Epidermal melanocyte (primary cell): ENCODE measurements at regions not wholly inside any gene's neighbourhood (a gene's known extent, or its start where the extent isn't known, plus 50 kb on each side); places are given as distances from the start of the nearest gene placed in this dataset.
A peak's percentile ranks its signal among the peaks of the same experiment; 100 is the strongest.

Experiments used
- DNase-seq: peaks from one replicate; pipeline ENCODE4 v3.0.0; 2011; ENCODE audit warnings: low spot score; ENCODE audit not compliant: insufficient read length

GRCh38 chr2:11043245-11043644 is 112.0 kb upstream of the SLC66A3 start:
- DNase-seq, result no peak

DNA sequence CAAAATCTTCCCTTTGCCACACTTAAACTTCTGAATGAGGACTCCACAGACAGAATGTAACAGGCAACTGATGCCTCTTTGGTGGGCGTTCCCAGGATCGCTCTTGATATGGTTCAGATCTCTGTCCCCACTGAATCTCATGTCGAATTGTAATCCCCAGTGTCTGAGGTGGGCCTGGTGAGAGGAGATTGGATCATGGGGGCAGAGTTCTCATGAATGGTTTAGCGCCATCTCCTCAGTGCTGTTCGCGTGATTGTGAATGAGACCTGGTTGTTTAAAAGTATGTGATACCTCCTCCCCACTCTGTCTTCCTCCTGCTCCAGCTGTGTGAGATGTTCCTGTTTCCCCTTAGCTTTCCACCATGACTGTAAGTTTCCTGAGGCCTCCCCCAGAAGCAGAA is 111.1 kb upstream of the SLC66A3 start:
- no peak for DNase-seq

DNA sequence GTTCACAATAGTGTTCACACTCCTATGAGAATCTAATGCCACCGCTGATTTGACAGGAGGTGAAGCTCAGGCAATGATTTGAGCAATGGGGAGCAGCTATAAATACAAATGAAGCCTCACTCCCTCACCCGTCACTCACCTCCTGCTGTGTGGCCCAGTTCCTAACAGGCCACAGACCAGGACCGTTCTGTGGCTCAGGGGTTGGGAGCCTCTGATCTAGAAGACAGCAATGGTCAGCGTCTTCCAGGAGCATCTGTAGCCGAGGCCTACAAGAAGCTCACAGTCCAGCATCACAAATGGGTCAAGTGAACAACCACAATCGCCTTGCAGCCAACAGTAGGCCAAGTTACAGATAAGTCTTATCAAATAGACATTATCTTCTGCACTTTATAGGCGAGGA is 110.0 kb upstream of the SLC66A3 start:
- no peak for DNase-seq

DNA sequence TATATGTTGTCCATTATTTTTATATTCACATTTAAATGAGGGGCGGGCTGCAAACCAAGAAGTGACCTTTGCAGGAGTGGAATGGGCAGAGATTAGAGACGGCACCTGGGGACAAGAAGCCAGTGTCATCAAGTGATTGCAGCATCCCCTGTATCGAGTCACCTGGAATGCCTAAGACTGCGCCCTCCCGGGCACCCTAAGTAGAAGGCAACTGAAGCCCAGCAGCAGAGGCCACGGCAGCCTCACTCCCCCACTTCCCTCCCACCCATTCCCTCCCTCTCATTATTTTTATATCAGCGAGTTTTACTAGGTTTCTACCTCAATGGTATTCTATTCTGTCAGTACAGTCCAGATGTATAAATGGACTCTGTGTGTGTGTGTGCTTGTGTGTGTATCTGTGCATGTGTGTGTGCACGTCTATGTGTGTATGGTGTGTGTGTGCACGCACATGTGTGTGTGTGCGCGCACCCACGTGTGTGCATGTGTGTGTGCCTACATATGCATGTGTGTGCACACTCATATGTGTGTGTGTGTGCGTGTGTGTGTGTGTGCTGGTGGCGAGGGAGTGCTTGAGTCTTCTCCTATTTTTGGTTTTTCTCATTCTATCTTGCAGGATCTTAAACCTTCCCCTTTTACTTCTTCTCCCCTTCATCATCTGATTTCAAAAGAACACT is 106.8 kb upstream of the SLC66A3 start:
- DNase-seq, result no peak

- no peak for DNase-seq
Measured at GRCh38 chr2:11050565-11050964, 104.7 kb upstream of the SLC66A3 start.

DNA sequence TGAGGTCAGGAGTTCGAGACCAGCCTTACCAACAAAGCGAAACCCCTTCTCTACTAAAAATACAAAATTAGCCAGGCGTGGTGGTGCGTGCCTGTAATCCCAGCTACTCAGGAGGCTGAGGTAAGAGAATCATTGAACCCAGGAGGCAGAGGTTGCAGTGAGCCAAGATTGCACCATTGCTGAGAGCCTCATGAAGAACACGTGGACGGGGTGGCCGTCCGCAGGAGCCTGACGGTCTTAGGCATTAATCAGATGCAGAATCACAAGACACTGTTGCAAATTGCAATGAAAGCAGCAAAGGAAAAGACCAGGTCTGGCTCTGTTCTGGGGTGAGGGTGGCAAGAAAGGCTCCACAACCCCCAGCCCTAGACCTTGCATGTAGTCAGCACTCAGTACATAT is 104.0 kb upstream of the SLC66A3 start:
- no peak for DNase-seq

GRCh38 chr2:11053546-11053945 is 101.7 kb upstream of the SLC66A3 start:
- DNase-seq, result no peak

DNA sequence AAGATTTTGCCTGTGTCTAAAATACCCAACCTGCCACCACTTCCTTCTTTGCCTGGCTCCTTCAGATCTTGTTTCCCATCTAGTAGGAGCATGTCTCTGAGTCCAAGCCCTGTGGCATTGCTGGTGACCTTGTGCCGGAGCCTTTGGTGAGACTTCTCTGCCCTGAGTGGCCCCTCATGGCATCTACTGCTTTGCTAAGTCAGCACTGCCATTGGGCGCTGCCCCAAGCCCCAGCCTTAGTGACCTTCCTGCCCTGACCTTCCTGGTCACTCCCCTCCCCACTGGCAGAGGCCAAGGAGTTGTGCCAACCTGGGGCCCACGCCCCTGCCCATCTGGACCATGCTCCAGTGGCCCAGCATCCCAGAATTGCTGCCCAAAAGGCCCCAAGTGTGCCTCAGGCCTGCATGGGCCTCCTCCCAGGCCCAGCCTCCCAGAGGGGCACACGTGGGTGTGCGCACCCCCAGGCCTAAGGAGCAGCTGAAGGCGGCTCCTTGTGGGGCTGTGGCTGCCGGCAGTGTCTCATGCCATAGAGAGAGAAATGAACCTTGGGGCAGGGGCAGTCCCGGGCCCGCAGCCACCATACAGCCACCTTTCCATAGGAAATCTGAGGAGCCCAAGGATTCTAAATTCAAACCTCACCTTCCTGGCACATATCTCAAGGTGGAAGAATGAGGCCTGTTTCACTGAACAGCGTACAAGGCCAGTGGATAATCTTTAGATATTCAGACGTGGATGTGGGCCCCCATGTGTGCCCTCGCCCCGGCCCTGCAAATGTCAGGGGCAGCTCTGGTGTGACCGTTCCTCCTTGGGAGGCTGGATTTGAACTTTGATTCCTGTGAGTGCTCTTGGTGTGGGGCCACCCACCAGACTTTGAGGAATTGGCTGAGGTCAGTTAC is 100.2 kb upstream of the SLC66A3 start:
- no peak for DNase-seq

DNA sequence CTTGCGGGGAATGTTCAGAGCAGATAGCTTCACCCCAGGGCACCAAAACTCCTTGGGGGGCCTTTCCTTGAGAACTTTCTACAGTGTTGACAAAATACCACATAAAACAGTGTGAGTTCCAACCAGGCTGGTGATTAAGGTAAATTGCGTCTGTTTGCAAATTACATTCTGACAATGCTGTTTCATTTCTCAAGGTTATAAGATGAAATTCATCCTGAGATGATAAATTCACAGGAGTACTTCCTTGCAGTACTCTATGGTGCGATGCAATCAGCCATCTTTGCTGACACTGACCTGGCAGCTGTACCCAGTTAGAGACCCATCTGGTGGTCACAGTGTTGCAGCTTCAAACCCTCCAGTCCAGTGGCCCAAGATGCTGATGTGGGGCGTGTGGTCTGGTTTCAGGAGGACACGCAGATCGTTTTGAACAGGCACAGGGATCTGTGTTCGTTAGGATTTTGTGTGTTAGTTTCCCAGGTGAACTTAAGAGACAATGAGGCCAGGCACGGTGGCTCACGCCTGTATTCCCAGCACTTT is 99.5 kb upstream of the SLC66A3 start:
- no peak for DNase-seq

GRCh38 chr2:11056614-11057013 is 98.7 kb upstream of the SLC66A3 start:
- DNase-seq, result peak; percentile 33

DNA sequence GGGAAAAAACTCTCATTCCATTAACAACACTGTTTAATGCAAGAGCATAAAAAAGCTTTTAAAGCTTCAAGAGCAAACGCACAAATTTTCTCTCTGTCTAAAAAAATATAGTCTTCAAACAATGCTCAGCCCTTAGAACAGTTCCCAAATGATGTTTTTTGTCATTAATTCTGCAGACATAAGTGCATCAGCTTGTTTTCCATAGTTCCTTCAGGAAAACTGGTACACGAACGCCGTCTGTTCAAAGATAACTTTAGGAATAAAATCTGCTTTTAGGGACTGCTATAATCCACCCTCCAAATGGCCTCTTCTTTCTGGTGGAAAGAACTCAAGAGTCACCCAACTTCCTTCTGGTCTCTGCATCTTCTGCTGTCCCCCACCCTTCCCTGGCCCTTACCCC is 98.2 kb upstream of the SLC66A3 start:
- no peak for DNase-seq

GRCh38 chr2:11058129-11058528 is 97.1 kb upstream of the SLC66A3 start:
- DNase-seq, result no peak

DNA sequence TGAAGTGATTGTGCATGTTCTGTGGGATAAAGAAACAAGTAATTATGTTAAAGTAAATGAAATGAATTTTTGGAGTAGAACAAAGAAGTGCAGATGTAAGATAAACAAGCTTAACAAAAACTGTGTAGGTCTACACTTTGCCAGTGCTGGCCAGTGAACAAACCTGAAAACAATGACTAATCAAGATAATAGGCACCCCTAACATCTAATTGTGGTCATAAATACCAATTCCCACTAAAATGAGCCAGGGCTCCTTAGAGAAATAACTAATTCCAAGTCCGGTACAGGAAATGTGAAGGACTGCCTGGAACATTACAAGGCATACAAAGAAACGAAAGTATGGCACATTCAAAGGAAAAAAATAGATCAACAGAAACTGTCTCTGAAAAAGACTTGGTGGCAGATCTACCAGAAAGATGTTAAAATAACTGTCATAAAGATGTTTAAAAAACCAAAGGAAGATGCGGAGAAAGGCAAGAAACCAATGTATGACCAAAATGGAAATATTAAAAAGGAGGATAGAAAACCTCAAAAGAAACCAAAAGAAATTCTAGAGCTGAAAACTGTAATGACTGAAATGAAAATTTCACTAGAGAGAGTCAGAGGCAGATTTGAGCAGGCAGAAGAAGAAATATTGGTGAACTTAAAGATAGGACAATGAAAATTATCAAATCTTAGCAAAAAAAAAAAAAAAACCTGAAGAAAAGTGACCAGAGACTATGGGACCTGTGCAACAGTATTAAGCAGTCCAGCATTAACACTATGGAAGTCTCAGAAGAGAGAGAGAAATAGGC is 94.7 kb upstream of the SLC66A3 start:
- DNase-seq, result no peak

DNA sequence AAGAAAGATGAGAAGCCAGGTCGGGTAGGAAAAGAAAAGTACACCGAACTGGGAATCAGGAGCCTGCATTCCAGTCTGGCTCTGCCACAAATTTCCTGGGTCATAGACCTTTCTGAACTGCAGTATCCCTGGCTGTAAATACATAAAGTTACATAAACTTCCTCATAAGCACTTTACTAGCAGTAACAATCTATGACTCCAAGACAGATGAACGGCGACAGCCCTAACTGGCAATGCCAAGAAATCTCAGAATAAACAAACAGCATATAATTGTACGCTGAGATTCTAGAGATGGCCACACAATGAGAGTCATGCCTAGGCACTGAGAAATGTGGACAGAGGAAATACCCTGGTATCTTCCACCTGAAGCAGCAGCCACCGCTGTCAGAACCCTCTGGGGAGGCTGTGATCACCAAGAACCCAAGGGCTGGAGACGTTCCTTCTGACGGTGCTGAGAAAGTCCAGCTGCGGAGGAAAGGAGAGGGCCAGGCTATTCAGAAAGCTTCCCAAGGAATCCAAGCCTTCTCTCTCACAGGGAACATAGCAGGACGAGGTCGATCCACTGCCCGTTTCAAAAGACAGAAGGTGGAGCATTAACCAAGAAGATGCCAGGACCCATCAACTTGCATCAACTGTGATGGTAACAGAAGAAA is 89.3 kb upstream of the SLC66A3 start:
- DNase-seq, result no peak

GRCh38 chr2:11067221-11068078 is 87.8 kb upstream of the SLC66A3 start:
- DNase-seq, result no peak

DNA sequence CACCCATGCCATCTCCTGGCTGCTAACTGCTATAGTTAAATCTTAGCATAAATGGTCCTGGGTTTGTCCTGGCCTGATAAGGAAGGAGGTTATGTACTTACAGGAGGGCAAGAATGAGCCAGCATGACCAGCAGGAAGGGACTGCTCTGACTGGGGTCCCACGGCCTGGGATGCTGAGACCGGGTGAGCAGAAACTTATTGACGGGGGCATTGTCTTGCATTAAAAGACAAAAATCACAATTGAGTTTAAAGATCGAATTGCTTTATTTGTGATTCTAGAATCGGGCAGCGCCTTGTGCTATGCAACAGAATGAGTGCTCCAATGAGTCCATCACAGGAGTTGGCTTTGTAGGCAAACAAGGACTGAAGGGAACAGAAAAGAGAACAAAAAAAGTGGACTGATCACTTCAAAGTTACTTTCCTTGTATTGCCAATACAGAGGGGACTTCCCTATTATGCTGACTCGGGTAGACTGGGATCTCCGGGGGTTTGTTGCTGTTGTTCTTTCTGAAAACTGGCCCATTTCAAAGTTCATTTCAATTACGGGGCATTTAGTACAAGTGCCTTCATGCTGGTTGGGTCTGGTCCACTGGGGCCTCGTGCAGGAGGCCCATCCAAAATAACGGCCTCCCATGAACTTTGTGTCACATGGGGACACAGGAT is 87.1 kb upstream of the SLC66A3 start:
- DNase-seq, result no peak

- DNase-seq, result no peak
Measured at GRCh38 chr2:11068856-11069526, 86.3 kb upstream of the SLC66A3 start.

DNA sequence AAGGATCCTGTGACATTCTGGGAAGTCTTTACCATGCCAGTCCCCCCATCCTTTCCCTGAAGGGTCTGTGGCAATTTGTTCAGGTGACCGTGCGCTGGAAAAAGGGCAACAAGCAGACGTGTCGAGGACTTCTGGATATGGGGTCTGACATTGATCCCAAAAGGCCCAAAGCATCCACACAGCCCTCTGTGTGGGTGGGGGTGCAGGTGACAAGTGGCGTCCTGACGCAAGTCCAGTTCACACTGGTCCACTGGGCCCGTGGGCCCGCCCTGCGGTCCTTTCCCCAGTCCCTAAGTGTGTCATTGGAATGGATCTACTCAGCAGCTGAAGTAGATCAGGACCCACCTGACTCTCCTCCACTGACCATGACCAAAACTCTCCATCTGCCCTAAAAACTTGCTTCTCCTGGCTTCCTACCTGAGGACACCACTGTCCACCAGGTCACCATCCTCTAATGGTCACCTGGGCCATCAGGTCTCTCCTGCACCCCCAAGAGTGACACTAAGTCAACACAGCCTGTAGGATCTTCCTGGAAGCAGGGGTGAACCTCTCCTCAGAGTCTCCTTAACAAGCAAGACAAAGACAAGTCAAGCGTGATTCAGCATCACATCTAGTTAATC is 85.6 kb upstream of the SLC66A3 start:
- no peak for DNase-seq

DNA sequence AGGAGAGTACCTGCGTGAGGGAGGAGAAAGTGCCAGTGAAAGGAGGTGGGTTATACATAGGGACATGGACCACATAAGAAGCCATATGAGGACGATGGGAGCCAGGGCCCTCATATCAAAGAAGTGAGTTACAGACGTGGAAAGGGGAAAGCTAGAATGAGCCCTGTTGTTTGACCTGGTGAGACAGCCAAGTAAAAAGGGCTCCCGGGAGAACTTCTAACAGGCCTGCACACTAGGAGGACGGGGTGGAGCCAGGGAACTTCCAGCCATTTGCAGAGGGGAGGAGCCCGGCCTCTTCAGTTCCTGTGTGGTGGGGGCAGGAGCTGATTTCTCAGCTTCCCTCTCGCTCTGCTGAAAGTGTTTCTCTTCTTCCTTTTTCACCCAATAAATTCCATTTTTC is 84.1 kb upstream of the SLC66A3 start:
- DNase-seq, result no peak
